HG03442 (cell line): ENCODE measurements at regions not wholly inside any gene's neighbourhood (a gene's known extent, or its start where the extent isn't known, plus 50 kb on each side); places are given as distances from the start of the nearest gene placed in this dataset.

ENCODE experiments used
- ATAC-seq: cut with Tn5 transposase; IDR thresholded peaks from one replicate; pipeline ENCODE4 v1.9.1; 2021; ENCODE audit warnings: mild to moderate bottlenecking, moderate library complexity; ENCODE audit not compliant: unreplicated experiment

- ATAC-seq = no peak
Observed at GRCh38 chr3:117434661-117435412, 725.3 kb downstream of the TUSC7 start.

- ATAC-seq = no peak
Observed at GRCh38 chr3:117435506-117435905, 725.9 kb downstream of the TUSC7 start.

GRCh38 chr3:117439812-117440211 lies 730.2 kb downstream of the TUSC7 start:
- ATAC-seq = no peak

GRCh38 chr3:117441851-117442250 lies 732.3 kb downstream of the TUSC7 start:
- ATAC-seq = no peak

- no peak for ATAC-seq
Observed at GRCh38 chr3:117442566-117442965, 733.0 kb downstream of the TUSC7 start.

GRCh38 chr3:117443014-117443413 lies 733.4 kb downstream of the TUSC7 start:
- no peak for ATAC-seq

- no peak for ATAC-seq
Observed at GRCh38 chr3:117444175-117444574, 734.6 kb downstream of the TUSC7 start.

GRCh38 chr3:117447419-117447818 lies 737.8 kb downstream of the TUSC7 start:
- no peak for ATAC-seq

- no peak for ATAC-seq
Observed at GRCh38 chr3:117450026-117450425, 740.4 kb downstream of the TUSC7 start.

GRCh38 chr3:117454254-117454653 lies 744.7 kb downstream of the TUSC7 start:
- ATAC-seq = no peak

- no peak for ATAC-seq
Observed at GRCh38 chr3:117454908-117455307, 745.3 kb downstream of the TUSC7 start.

- ATAC-seq = no peak
Observed at GRCh38 chr3:117455782-117456181, 746.2 kb downstream of the TUSC7 start.

GRCh38 chr3:117463276-117464115 lies 753.9 kb downstream of the TUSC7 start:
- no peak for ATAC-seq

GRCh38 chr3:117471831-117472230 lies 762.3 kb downstream of the TUSC7 start:
- no peak for ATAC-seq

- no peak for ATAC-seq
Observed at GRCh38 chr3:117473981-117474538, 764.5 kb downstream of the TUSC7 start.

GRCh38 chr3:117476572-117476971 lies 767.0 kb downstream of the TUSC7 start:
- no peak for ATAC-seq

GRCh38 chr3:117477214-117477755 lies 767.7 kb downstream of the TUSC7 start:
- no peak for ATAC-seq

- peak; percentile 90 for ATAC-seq
Observed at GRCh38 chr3:117479095-117479494, 769.5 kb downstream of the TUSC7 start.

GRCh38 chr3:117480525-117480924 lies 770.9 kb downstream of the TUSC7 start:
- no peak for ATAC-seq

GRCh38 chr3:117480972-117481371 lies 771.4 kb downstream of the TUSC7 start:
- no peak for ATAC-seq

GRCh38 chr3:117483839-117484238 lies 774.3 kb downstream of the TUSC7 start:
- no peak for ATAC-seq

- no peak for ATAC-seq
Observed at GRCh38 chr3:117485841-117486240, 776.3 kb downstream of the TUSC7 start.
